CD4-positive, alpha-beta T cell treated with Interleukin-17A for 1 hour (primary cell): ENCODE measurements at regions not wholly inside any gene's neighbourhood (a gene's known extent, or its start where the extent isn't known, plus 50 kb on each side); places are given as distances from the start of the nearest gene placed in this dataset.
"Not testable (repeated sequence)": the region's sequence is repeated elsewhere in the genome, so short reads cannot be mapped to it uniquely, and the experiment has no call there.

Experiments
- DNase-seq: peaks from one replicate; pipeline ENCODE4 v3.0.0-alpha.2; 2020

GRCh38 chr6:11380969-11381744, 148.7 kb upstream of the NEDD9 start:
- no peak for DNase-seq

GRCh38 chr6:11380549-11380948, 148.1 kb upstream of the NEDD9 start:
- no peak for DNase-seq

- no peak for DNase-seq
These were observed 147.3 kb upstream of the NEDD9 start for GRCh38 chr6:11379805-11380204.

- DNase-seq, result no peak
These were observed 146.2 kb upstream of the NEDD9 start for GRCh38 chr6:11378639-11379038.

GRCh38 chr6:11374036-11375010, 141.9 kb upstream of the NEDD9 start:
- DNase-seq, result peak; percentile 33

- no peak for DNase-seq
These were observed 140.7 kb upstream of the NEDD9 start for GRCh38 chr6:11373208-11373607.

- DNase-seq, result not testable (repeated sequence)
These were observed 139.8 kb upstream of the NEDD9 start for GRCh38 chr6:11372186-11372790.

- no peak for DNase-seq
These were observed 137.9 kb upstream of the NEDD9 start for GRCh38 chr6:11370191-11371018.

GRCh38 chr6:11368760-11369159, 136.3 kb upstream of the NEDD9 start:
- DNase-seq, result no peak

- no peak for DNase-seq
These were observed 135.8 kb upstream of the NEDD9 start for GRCh38 chr6:11368264-11368663.

GRCh38 chr6:11367638-11368199, 135.3 kb upstream of the NEDD9 start:
- DNase-seq, result no peak

- DNase-seq, result peak; percentile 37
These were observed 134.6 kb upstream of the NEDD9 start for GRCh38 chr6:11366934-11367637.

GRCh38 chr6:11366183-11366933, 133.9 kb upstream of the NEDD9 start:
- peak; percentile 81 for DNase-seq

GRCh38 chr6:11364971-11365397, 132.5 kb upstream of the NEDD9 start:
- no peak for DNase-seq

- DNase-seq, result peak; percentile 44
These were observed 131.6 kb upstream of the NEDD9 start for GRCh38 chr6:11363881-11364576.

- DNase-seq, result no peak
These were observed 130.1 kb upstream of the NEDD9 start for GRCh38 chr6:11362564-11362963.

GRCh38 chr6:11358904-11359830, 126.7 kb upstream of the NEDD9 start:
- no peak for DNase-seq

GRCh38 chr6:11357285-11357684, 124.8 kb upstream of the NEDD9 start:
- DNase-seq, result no peak
